ENCODE measurements at regions not wholly inside any gene's neighbourhood (a gene's known extent, or its start where the extent isn't known, plus 50 kb on each side); places are given as distances from the start of the nearest gene placed in this dataset.

DNA sequence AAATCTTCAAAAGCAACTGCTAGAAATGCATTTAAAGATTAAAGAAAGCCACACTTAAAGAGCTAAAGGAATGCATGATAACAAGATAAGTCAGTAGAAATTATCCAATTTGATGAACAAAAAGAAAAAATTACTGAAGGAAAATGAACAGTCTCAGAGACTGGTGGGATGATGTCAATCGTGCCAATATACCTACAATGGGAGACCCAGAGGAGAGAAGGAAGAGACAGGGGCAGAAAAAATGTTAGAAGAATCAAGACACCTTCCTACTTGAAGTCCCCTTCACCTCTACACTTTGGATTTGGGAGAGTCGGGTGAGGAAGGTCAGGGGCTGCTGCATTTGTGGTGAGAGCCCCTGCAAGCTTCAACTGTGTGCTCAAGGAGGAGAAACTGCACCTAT lies 216.3 kb downstream of the BUD13 start:
- TF ChIP-seq, protein P1, sequence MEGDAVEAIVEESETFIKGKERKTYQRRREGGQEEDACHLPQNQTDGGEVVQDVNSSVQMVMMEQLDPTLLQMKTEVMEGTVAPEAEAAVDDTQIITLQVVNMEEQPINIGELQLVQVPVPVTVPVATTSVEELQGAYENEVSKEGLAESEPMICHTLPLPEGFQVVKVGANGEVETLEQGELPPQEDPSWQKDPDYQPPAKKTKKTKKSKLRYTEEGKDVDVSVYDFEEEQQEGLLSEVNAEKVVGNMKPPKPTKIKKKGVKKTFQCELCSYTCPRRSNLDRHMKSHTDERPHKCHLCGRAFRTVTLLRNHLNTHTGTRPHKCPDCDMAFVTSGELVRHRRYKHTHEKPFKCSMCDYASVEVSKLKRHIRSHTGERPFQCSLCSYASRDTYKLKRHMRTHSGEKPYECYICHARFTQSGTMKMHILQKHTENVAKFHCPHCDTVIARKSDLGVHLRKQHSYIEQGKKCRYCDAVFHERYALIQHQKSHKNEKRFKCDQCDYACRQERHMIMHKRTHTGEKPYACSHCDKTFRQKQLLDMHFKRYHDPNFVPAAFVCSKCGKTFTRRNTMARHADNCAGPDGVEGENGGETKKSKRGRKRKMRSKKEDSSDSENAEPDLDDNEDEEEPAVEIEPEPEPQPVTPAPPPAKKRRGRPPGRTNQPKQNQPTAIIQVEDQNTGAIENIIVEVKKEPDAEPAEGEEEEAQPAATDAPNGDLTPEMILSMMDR (IDR thresholded peaks at IDR 0.05), result no peak
- TF ChIP-seq POLR2A (IDR thresholded peaks at IDR 0.05), result no peak
